GM21737 (cell line): ENCODE measurements at regions not wholly inside any gene's neighbourhood (a gene's known extent, or its start where the extent isn't known, plus 50 kb on each side); places are given as distances from the start of the nearest gene placed in this dataset.

Experiments
- ATAC-seq: cut with Tn5 transposase; IDR thresholded peaks from one replicate; pipeline ENCODE4 v1.9.1; 2021; ENCODE audit warnings: mild to moderate bottlenecking, moderate library complexity; ENCODE audit not compliant: unreplicated experiment

GRCh38 chr3:117955196-117955595, 1079.5 kb downstream of the IGSF11 start:
- ATAC-seq: no peak

GRCh38 chr3:117958027-117958426, 1076.6 kb downstream of the IGSF11 start:
- no peak for ATAC-seq

DNA sequence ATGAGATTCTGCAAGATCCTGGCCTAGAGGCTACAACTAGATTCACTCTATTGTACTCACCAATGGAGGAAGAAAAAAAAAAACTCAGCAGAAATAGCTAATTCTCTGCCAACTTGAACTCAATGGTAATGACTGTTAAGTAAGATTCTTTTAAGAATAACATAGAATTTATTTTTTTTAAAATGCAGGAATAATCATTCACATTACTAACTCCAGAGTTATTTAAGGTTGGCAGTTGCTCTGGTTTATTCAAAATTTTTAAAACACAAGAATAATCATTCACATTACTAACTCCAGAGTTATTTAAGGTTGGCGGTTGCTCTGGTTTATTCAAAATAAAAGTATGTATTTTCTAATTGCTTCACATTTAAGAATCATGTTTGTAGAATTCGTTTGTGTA, 1071.9 kb downstream of the IGSF11 start:
- no peak for ATAC-seq

GRCh38 chr3:117963858-117964257, 1070.8 kb downstream of the IGSF11 start:
- no peak for ATAC-seq

DNA sequence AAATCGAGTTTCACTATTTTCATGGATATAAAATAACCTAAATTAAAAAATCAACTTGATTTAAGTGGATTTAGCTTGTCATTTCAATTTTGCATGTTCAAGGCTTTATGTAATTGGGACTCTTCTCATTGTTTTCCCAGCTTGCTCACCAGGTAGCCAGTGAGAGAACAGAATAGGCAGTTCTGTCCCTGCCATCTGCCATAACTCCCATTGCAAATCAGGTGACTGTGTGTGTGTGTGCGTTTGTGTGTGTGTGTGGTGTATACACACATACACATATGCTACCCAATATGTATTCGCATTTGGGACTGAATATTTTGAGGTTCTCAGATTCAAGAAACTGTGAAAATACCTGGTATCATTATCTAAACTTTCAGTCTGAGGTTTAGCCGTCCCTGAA, 1069.8 kb downstream of the IGSF11 start:
- no peak for ATAC-seq

- ATAC-seq: no peak
Observed at GRCh38 chr3:117977504-117978228, 1057.0 kb downstream of the IGSF11 start.

DNA sequence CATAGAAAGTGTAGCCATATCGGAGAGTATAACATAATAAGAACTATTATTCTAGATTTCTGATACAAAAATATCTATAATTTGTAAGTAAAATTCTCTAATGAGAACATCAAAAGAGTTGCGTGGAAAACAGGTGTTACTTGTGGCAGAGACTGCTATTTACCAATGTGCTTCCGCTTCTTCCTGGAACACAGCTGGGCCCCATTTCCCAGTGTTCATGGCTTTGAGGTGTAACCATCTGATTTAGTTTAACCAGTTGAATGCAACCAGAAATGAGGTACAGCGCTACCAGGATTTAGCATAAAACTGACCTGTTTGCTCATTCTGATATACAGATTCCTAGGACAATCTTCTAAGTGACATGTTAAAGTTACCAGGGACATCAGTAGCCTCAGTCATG, 1055.2 kb downstream of the IGSF11 start:
- ATAC-seq: no peak

GRCh38 chr3:117987256-117987655, 1047.4 kb downstream of the IGSF11 start:
- ATAC-seq: no peak

DNA sequence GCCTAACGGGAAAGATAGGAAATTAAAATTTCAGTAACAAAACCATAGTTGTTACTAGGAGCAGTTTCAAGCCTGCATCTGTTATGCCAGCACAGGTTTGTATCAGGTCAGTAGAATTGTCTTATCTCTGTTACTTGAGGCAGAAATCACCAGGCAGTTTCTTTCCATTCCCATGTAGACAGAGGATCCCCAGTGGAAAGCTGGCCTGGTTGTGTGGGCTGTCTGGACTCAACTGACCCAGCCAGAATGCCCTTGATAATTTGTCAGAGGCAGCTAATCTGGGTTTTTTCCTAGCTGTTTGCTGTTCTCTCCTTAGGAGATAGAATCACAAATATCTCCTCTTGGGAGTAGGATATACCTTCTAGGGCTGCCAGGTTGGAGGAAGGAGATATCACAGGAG, 1044.7 kb downstream of the IGSF11 start:
- no peak for ATAC-seq

DNA sequence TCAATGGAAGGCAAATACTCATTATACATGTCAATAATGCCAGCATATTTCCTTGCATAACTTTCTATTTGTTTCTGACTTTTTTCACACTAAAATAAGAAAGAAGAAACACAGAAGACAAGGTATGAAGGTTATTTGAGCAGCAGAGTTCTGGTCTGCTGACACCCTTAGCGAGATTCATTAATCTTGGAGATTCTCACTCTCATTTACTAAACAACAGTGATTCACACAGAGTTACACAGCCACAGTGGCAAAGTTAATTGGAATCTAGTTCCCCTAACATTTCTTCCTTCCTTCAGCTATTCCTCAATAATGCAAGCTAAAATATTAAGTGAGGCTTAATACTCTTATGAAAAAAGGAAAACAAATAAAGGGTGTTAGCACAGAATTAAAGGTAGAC, 1044.0 kb downstream of the IGSF11 start:
- no peak for ATAC-seq

DNA sequence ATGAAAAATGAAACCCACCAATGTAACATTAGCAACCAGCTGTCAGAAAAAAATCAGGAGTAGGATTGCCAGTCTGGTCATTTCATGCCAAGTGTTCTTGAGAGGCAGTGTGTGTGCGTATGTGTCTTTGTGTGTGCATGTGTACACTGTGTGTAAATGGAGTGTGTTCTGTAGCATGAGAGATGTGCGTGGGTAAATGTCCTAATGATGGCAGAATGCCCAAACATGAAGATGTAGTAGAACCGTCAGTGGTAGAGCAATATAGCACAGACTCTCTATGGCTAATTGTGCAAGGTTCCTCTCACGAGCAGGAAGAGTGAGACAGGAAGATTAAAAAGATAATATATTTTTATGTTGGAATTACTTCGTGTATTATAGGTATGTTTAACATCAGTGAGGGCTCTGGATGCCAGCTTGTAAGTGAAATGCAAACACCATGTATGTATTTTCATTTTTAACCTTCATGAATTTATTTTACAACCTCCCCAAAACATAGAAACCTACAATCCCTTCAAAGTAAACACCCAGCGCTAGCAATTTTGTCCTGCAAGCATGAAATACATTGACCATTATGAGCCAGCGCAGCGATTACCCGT, 1038.7 kb downstream of the IGSF11 start:
- no peak for ATAC-seq

GRCh38 chr3:117997201-117998049, 1037.2 kb downstream of the IGSF11 start:
- peak; percentile 97 for ATAC-seq

DNA sequence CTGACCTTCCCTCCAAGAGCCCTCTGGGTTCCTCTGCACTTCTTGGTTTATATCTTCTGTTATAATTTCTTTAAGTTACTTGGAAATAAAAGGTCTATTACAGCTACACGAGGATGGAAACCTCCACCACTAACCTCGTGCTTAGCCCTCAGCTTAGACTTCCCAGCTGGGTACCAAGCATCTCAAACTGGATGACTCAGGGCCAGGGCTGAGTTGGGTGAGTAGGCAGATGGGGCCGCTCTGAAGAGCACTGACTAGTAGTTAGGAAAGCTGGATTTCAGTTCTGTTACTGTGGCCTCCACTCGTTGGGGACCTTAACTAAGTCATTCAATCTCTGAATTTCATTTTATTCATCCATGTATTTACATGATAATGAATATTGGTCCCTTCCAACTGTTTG, 1036.6 kb downstream of the IGSF11 start:
- no peak for ATAC-seq

DNA sequence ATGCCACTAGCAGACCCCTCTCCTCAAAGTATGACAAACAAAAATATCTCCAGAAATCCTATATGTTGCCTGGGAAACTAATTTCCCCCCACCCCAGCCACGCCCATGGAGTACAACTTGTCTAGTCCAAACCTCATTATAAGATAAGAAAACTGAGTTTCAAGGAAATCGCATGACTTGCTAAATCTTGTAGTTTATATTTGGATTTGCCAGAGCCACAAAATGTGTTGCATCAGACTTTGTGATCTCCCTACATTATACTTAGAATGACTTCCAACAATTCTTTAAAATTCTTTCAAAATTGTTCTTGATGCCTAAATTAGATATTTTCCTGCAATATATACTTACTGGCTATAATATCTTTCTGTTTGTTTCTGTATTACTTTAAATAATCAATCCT, 1034.4 kb downstream of the IGSF11 start:
- ATAC-seq: no peak

GRCh38 chr3:118001380-118001779, 1033.3 kb downstream of the IGSF11 start:
- ATAC-seq: no peak

DNA sequence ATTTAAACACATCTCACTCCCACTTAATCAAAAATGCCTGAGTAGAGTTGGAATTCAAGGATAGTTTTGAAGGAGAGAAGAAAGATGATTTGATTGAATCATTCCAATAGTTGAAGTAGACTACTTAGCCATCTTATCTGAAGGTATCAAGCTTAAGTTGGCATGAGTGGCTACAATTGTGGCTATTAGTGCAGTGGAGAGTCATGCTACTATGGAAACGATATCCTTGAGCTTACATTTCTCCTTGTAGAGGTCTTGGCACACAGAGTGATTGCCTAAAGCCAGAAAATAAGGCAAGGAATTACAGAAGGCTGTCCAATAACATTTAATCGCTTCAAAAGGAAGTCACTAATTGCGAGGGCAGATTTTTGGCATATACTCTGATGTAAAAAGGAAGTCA, 1022.7 kb downstream of the IGSF11 start:
- no peak for ATAC-seq

GRCh38 chr3:118029049-118029448, 1005.6 kb downstream of the IGSF11 start:
- no peak for ATAC-seq

DNA sequence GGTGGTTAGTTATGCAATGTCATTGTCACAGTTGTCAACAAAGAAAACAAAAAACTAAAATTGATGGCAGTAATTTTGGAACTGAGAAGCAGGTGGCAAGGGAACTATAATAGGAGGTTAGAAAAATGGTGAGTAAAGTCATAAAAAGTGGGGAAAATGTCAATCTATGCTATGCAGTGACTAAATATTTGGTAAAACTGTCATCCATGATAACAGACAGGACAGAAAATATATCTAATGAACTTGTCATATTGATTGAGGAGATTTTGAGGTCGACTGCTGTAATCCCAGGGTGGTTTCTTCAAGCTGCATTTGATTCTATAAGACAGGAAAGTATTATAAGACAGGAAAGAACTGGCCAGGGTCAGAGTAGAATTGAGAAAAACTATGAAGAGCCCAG, 998.4 kb downstream of the IGSF11 start:
- no peak for ATAC-seq

DNA sequence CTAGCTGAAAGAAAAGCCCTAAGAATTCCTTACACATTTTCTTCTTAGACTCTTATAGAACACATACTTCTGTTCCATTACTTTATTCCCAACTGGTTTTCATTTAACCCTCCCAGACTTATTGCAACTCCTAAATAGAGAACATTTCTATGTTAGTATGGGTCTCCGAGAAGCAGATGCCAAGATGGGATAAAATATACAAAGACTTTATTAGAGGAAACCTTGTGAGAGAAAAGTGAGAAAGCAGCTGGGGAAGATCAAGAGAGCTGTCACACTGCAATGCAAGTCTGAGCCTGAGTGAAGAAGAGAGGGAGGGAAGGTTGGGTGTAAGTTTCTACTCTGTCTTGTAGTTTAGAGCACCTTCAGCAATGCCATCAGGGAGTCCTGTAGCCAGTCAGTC, 979.3 kb downstream of the IGSF11 start:
- no peak for ATAC-seq

- ATAC-seq: no peak
Observed at GRCh38 chr3:118057086-118057485, 977.6 kb downstream of the IGSF11 start.

GRCh38 chr3:118059096-118059495, 975.5 kb downstream of the IGSF11 start:
- ATAC-seq: no peak

DNA sequence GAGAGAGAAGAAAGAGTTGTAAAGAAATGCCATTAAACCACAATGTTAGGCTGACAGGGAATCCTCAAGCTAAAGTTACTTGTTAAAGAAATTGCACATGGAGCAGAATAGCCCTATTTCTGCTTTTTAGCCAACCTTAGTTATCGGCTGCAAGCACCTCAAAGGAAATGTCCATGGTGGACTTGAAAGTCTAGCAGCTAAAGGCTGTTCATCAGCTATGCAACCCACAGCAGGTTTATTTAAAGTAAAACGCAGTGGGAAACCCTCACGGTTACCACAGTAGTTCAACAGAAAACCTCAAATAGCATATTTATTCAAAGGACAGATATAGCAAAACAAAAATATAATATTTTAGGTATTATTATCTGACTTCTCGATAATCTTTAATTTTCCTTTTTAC, 967.2 kb downstream of the IGSF11 start:
- ATAC-seq: no peak
